Right lobe of liver (tissue), 4 donors: ENCODE measurements at regions not wholly inside any gene's neighbourhood (a gene's known extent, or its start where the extent isn't known, plus 50 kb on each side); places are given as distances from the start of the nearest gene placed in this dataset.

Source experiments
- POLR2A ChIP-seq: fragments of 450-650 bp; IDR thresholded peaks from one replicate; pipeline ENCODE4 v1.6.1; 2017; ENCODE audit warnings: antibody characterized with exemption, mild to moderate bottlenecking
- TF ChIP-seq, protein P1 (sequence below), 4 donors: fragments of 200-600 bp in 3 of 4; fragments of 450-650 bp in 1 of 4; IDR thresholded peaks; one replicate each; pipeline versions ENCODE4 v1.5.1 to v1.8.0; 2016 to 2022; ENCODE audit warnings: antibody characterized with exemption in 4 of 4, mild to moderate bottlenecking in 2 of 4
- donor health status: DM: no; HTN: no; CAD: no.
- donor health status: DM: no; HTN: no; CAD: no.
- donor health status: DM: no; HTN: yes; CAD: no.

DNA sequence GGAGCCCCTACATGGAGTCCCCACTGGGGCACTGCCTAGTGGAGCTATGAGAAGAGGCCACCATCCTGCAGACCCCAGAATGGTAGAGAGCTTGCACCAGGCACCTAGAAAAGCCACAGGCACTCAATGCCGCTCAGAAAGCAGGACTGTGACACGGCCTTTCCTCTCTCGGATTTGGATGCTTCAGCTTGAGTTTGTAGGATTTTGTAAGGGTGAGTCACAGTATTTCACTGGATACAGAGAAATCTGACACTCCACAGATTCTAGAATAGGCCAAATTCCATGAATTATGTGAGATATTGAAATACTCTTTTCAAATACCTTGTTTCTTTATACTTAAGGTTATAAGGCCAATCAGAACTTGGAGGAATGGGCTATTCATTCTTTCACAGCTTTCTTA, 424.5 kb downstream of the HTR1B start:
- TF ChIP-seq POLR2A, result no peak
- TF ChIP-seq, protein P1, sequence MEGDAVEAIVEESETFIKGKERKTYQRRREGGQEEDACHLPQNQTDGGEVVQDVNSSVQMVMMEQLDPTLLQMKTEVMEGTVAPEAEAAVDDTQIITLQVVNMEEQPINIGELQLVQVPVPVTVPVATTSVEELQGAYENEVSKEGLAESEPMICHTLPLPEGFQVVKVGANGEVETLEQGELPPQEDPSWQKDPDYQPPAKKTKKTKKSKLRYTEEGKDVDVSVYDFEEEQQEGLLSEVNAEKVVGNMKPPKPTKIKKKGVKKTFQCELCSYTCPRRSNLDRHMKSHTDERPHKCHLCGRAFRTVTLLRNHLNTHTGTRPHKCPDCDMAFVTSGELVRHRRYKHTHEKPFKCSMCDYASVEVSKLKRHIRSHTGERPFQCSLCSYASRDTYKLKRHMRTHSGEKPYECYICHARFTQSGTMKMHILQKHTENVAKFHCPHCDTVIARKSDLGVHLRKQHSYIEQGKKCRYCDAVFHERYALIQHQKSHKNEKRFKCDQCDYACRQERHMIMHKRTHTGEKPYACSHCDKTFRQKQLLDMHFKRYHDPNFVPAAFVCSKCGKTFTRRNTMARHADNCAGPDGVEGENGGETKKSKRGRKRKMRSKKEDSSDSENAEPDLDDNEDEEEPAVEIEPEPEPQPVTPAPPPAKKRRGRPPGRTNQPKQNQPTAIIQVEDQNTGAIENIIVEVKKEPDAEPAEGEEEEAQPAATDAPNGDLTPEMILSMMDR (IDR thresholded peaks at IDR 0.05), result no peak
